RWPE1 (cell line): ENCODE measurements at regions not wholly inside any gene's neighbourhood (a gene's known extent, or its start where the extent isn't known, plus 50 kb on each side); places are given as distances from the start of the nearest gene placed in this dataset.

Source experiments
- CTCF ChIA-PET: fragments of 350-600 bp; sonication (Branson Sonifier 250); formaldehyde crosslinking; extraction: SDS; loops from one replicate; lab custom pipeline; 2021; lab: Yijun Ruan, JAX
- POLR2A ChIA-PET: fragments of 400-600 bp; formaldehyde crosslinking; extraction: SDS; loops from one replicate; lab custom pipeline; 2020; ENCODE audit warnings: antibody characterized with exemption; ENCODE audit not compliant: low non-redundant PET; lab: Yijun Ruan, JAX
- DNase-seq: peaks from one replicate; pipeline ENCODE4 v3.0.0; 2012; ENCODE audit warnings: low spot score
- H3K27ac ChIP-seq: fragments of 450-650 bp; 2 replicates; pipeline ENCODE4 v1.5.1; 2017
- TF ChIP-seq, protein P1 (sequence below): fragments of 450-650 bp; conservative IDR thresholded peaks from 2 replicates; pipeline ENCODE4 v1.5.1; 2017; ENCODE audit warnings: low read depth, mild to moderate bottlenecking

DNA sequence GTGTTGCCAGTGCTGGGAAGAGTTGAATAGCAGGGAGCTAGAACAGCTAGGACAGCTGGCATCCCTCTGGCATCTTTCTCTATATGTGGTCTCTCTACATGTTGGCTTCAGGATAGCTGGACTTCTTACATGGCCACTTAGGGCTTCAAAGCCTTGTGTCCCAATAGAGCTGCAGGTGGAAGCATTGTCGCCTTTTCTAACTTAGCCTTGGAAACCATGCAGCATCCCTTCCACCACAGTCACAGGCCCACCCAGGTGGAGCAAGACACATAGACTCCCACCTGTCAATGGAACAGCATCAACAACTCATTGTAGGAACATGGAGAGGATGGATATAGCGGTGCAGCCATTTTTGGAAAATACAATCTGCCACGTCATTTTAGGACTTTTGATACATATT is 149.0 kb downstream of the AASDH start:
- TF ChIP-seq, protein P1, sequence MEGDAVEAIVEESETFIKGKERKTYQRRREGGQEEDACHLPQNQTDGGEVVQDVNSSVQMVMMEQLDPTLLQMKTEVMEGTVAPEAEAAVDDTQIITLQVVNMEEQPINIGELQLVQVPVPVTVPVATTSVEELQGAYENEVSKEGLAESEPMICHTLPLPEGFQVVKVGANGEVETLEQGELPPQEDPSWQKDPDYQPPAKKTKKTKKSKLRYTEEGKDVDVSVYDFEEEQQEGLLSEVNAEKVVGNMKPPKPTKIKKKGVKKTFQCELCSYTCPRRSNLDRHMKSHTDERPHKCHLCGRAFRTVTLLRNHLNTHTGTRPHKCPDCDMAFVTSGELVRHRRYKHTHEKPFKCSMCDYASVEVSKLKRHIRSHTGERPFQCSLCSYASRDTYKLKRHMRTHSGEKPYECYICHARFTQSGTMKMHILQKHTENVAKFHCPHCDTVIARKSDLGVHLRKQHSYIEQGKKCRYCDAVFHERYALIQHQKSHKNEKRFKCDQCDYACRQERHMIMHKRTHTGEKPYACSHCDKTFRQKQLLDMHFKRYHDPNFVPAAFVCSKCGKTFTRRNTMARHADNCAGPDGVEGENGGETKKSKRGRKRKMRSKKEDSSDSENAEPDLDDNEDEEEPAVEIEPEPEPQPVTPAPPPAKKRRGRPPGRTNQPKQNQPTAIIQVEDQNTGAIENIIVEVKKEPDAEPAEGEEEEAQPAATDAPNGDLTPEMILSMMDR: no peak
- no peak for DNase-seq
- H3K27ac ChIP-seq: no peak overlapping the region
- ChIA-PET CTCF (no interaction called here), POLR2A (no interaction called here)

DNA sequence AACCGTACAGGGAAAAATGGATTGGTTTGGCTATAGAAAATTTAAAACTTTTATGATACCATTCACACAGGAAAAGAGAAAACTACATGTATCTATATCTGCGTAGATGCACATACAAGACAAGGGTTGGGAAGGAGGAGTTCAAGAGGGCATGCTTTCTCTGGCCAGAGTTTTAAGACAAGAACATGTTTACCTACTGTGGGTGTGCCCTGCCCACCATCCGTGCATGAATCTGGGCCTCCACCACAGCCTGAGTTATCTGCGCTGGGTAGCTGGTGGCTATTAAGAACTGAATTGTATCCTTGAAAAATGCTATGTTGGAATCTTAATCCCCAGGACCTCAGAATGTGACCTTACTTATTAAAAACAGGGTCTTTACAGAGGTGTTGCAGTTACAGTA is 151.6 kb downstream of the AASDH start:
- DNase-seq: no peak
- POLR2A ChIA-PET: no interaction called here
- TF ChIP-seq, protein P1: no peak
- CTCF ChIA-PET: no interaction called here
- H3K27ac ChIP-seq: no peak overlapping the region

DNA sequence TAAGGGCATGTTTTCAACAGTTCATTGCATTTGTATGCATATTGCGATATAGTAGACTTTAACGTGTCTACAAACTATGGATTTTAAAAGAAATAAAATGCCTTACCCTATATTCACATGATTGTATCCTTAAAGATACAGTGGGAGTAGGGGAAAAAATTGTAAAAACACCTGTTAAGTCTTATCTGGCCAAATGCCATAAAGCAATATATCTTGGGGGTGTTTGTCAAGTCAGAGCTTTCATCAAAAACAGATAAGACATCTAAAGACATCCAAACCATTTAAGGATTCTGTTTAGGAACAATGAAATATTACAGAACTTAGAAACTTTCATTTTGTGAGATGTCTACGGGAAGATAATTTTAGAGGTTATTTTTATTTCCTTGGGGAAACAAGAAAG is 152.3 kb downstream of the AASDH start:
- no peak for DNase-seq
- no peak overlapping the region for H3K27ac ChIP-seq
- TF ChIP-seq, protein P1: no peak
- ChIA-PET CTCF (no interaction called here), POLR2A (no interaction called here)

DNA sequence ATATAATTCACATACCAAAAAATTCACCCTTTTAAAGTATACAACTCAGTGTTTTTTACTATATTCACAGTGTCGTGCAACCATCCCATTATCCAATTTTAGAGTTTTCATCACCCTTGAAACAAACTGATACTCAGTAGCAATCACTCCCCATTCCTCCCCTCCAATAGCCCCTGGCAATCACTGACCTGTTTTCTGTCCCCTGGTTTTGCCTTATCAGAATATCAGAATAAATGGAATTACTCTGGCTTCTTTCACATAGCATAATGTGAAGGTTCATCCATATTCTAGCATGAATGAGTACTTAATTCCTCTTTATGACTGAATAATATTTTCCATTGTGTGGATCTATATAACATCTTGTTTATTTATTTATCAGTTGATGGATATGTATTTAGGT is 153.2 kb downstream of the AASDH start:
- POLR2A ChIA-PET: no interaction called here
- no peak overlapping the region for H3K27ac ChIP-seq
- CTCF ChIA-PET: interaction anchor here (0.6 kb wide), 1 partner anchor 436 kb away, joined by 5 read pairs; no protein-coding TSS in a partner anchor
- TF ChIP-seq, protein P1: no peak
- DNase-seq: no peak

DNA sequence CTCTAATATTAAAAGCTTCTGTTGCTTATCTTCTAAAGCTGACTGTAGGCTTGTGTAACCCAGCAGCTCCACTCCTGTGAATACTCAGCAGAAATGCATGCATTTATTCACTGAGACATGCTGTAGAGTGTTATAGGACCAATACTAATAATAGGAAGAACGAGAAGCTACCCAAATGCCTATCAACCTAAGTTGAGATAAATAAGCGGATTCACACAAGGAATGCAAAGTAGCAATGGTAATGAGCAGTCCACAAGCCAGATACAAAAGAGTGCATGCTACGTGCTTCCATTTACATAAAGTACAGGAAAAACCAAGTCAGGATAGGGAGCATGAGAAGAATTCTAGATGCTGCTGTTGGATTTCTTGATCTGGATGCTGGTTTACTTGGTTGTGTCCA is 155.9 kb downstream of the AASDH start:
- TF ChIP-seq, protein P1: no peak
- ChIA-PET POLR2A (no interaction called here), CTCF (no interaction called here)
- H3K27ac ChIP-seq: no peak overlapping the region
- DNase-seq: no peak

DNA sequence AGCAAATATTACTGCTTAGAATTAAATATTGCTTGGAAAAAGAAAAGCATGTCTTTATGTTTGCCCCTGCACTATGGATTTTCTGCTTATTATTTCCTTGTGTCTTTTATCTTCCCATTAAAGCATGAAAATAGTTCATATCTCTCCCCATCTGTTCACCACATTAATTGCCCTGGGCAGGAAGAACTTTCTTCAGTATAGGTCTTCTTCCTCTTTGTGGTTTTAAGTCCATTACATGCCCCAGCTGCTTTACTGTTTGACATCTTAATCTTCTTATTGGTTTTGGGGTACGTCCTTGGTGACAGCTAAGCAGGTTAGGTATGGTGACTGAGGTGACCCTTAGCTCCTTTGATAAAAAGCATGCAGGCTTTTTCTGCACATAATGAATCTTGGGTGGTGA is 157.3 kb downstream of the AASDH start:
- POLR2A ChIA-PET: no interaction called here
- TF ChIP-seq, protein P1: no peak
- CTCF ChIA-PET: no interaction called here
- DNase-seq: no peak
- H3K27ac ChIP-seq: no peak overlapping the region
